Stimulated activated CD4-positive, alpha-beta T cell treated with anti-CD3 and anti-CD28 coated beads, Interleukin-2, amount 100 ng/mL, for 48 hours (primary cell): ENCODE measurements at regions not wholly inside any gene's neighbourhood (a gene's known extent, or its start where the extent isn't known, plus 50 kb on each side); places are given as distances from the start of the nearest gene placed in this dataset.
"Not testable (repeated sequence)": the region's sequence is repeated elsewhere in the genome, so short reads cannot be mapped to it uniquely, and the experiment has no call there.

Source experiments
- DNase-seq, 2 donors: peaks; one replicate each; pipeline ENCODE4 v3.0.0-alpha.2; 2020

- no peak for DNase-seq
These were observed 887.8 kb downstream of the IGSF11 start for GRCh38 chr3:118146658-118147375.

GRCh38 chr3:118151164-118151563 lies 883.5 kb downstream of the IGSF11 start:
- no peak for DNase-seq

GRCh38 chr3:118162627-118163588 lies 871.7 kb downstream of the IGSF11 start:
- DNase-seq = not testable (repeated sequence)

GRCh38 chr3:118165413-118165812 lies 869.2 kb downstream of the IGSF11 start:
- DNase-seq = no peak

GRCh38 chr3:118167571-118167970 lies 867.1 kb downstream of the IGSF11 start:
- DNase-seq = no peak

- DNase-seq = no peak
These were observed 866.5 kb downstream of the IGSF11 start for GRCh38 chr3:118168175-118168574.

- DNase-seq = no peak
These were observed 863.3 kb downstream of the IGSF11 start for GRCh38 chr3:118171236-118171852.

GRCh38 chr3:118180853-118181252 lies 853.8 kb downstream of the IGSF11 start:
- DNase-seq = no peak

- DNase-seq = no peak
These were observed 853.4 kb downstream of the IGSF11 start for GRCh38 chr3:118181274-118181673.

GRCh38 chr3:118186051-118186450 lies 848.6 kb downstream of the IGSF11 start:
- no peak for DNase-seq

GRCh38 chr3:118187221-118187620 lies 847.4 kb downstream of the IGSF11 start:
- DNase-seq = no peak

GRCh38 chr3:118196183-118196582 lies 838.5 kb downstream of the IGSF11 start:
- DNase-seq = no peak

GRCh38 chr3:118199044-118199443 lies 835.6 kb downstream of the IGSF11 start:
- no peak for DNase-seq

- no peak for DNase-seq
These were observed 830.5 kb downstream of the IGSF11 start for GRCh38 chr3:118204052-118204656.

GRCh38 chr3:118207271-118207670 lies 827.4 kb downstream of the IGSF11 start:
- no peak for DNase-seq

GRCh38 chr3:118208642-118209041 lies 826.0 kb downstream of the IGSF11 start:
- DNase-seq = no peak

GRCh38 chr3:118213892-118214291 lies 820.8 kb downstream of the IGSF11 start:
- DNase-seq = no peak

GRCh38 chr3:118226206-118226605 lies 808.4 kb downstream of the IGSF11 start:
- DNase-seq = no peak

GRCh38 chr3:118227191-118227590 lies 807.5 kb downstream of the IGSF11 start:
- DNase-seq = no peak

- DNase-seq = no peak
These were observed 806.5 kb downstream of the IGSF11 start for GRCh38 chr3:118228151-118228550.

- DNase-seq = no peak
These were observed 805.5 kb downstream of the IGSF11 start for GRCh38 chr3:118229196-118229595.

- no peak for DNase-seq
These were observed 803.1 kb downstream of the IGSF11 start for GRCh38 chr3:118231578-118231977.

GRCh38 chr3:118239253-118239652 lies 795.4 kb downstream of the IGSF11 start:
- no peak for DNase-seq
